H1 (cell line): ENCODE measurements at regions not wholly inside any gene's neighbourhood (a gene's known extent, or its start where the extent isn't known, plus 50 kb on each side); places are given as distances from the start of the nearest gene placed in this dataset.
"Not testable (repeated sequence)": the region's sequence is repeated elsewhere in the genome, so short reads cannot be mapped to it uniquely, and the experiment has no call there.

Source experiments
- CTCF ChIA-PET: fragments of 300-600 bp; sonication (Branson Sonifier 250); formaldehyde crosslinking; loops from one replicate; lab custom pipeline; 2021; ENCODE audit not compliant: partially characterized antibody; lab: Charles Lee
- POLR2A ChIA-PET: fragments of 300-600 bp; sonication (Branson Sonifier 250); formaldehyde crosslinking; loops from one replicate; lab custom pipeline; 2021; ENCODE audit warnings: inconsistent platforms; ENCODE audit not compliant: partially characterized antibody; lab: Charles Lee
- DNase-seq, 2 experiments: peaks; one replicate each; pipeline versions ENCODE4 v3.0.0 to v3.0.0-alpha.2; 2010 to 2022; ENCODE audit warnings: low spot score in 2 of 2, low read depth in 1 of 2, mixed read lengths in 1 of 2
- FAIRE-seq: peaks from 2 replicates; lab custom pipeline; 2011; peaks lifted over from hg19 to GRCh38; lab: Jason Lieb, UNC
- H2AFZ ChIP-seq: 2 replicates; pipeline ENCODE4 v1.8.1; 2012; ENCODE audit warnings: low read length, inconsistent platforms
- H2AK5ac ChIP-seq: 2 replicates; pipeline ENCODE4 v1.6.1; 2013; ENCODE audit warnings: low read depth, low read length
- H2BK120ac ChIP-seq: replicated peaks from 2 replicates; pipeline ENCODE3; 2013; ENCODE audit warnings: low read depth, low read length, inconsistent platforms
- H2BK12ac ChIP-seq: 2 replicates; pipeline ENCODE4 v1.6.1; 2013; ENCODE audit warnings: low read depth, low read length
- H2BK15ac ChIP-seq: 2 replicates; pipeline ENCODE4 v1.6.1; 2013; ENCODE audit warnings: low read length
- H2BK20ac ChIP-seq: 2 replicates; pipeline ENCODE4 v1.6.1; 2013; ENCODE audit warnings: low read length
- H2BK5ac ChIP-seq: 2 replicates; pipeline ENCODE4 v1.6.1; 2013; ENCODE audit warnings: low read depth, low read length
- H3K14ac ChIP-seq: 2 replicates; pipeline ENCODE4 v1.6.1; 2013; ENCODE audit warnings: inconsistent platforms; ENCODE audit not compliant: insufficient read length
- H3K18ac ChIP-seq: 2 replicates; pipeline ENCODE4 v1.6.1; 2013; ENCODE audit warnings: low read length; ENCODE audit errors: extremely low read depth
- H3K23ac ChIP-seq: 2 replicates; pipeline ENCODE4 v1.6.1; 2013; ENCODE audit warnings: inconsistent platforms; ENCODE audit not compliant: insufficient read length
- H3K23me2 ChIP-seq: 2 replicates; pipeline ENCODE4 v1.6.1; 2013; ENCODE audit warnings: low read depth, low read length
- H3K27ac ChIP-seq: 2 replicates; pipeline ENCODE4 v1.6.1; 2011; ENCODE audit warnings: low read depth, low read length, inconsistent platforms
- H3K27me3 ChIP-seq, 4 experiments: replicated peaks in 1 of 4; 1 replicate in 1 of 4; 2 replicates in 3 of 4; pipeline versions ENCODE4 v1.6.1 to v1.8.1; 2011 to 2013; ENCODE audit warnings: low read length in 3 of 4, mild to moderate bottlenecking in 3 of 4, inconsistent platforms in 2 of 4, mixed read lengths in 2 of 4, moderate library complexity in 1 of 4; ENCODE audit not compliant: control insufficient read depth in 3 of 4, insufficient read depth in 3 of 4; ENCODE audit errors: extremely low read depth in 1 of 4
- H3K36me3 ChIP-seq, 4 experiments: 2 replicates each; pipeline versions ENCODE4 v1.6.1 to v1.8.1; 2011 to 2013; ENCODE audit warnings: mild to moderate bottlenecking in 4 of 4, low read length in 3 of 4, moderate library complexity in 2 of 4, control low read depth in 1 of 4, inconsistent platforms in 1 of 4; ENCODE audit not compliant: insufficient read depth in 4 of 4, control insufficient read depth in 2 of 4
- H3K4ac ChIP-seq: replicated peaks from 2 replicates; pipeline ENCODE3; 2013; ENCODE audit warnings: low read length, low read depth, mixed read lengths, inconsistent platforms; ENCODE audit not compliant: insufficient read length
- H3K4me1 ChIP-seq, 4 experiments: replicated peaks in 1 of 4; 1 replicate in 1 of 4; 2 replicates in 3 of 4; pipeline versions ENCODE4 v1.6.1 to v1.8.1; 2011 to 2013; ENCODE audit warnings: low read length in 3 of 4, inconsistent platforms in 2 of 4, mixed read lengths in 1 of 4; ENCODE audit not compliant: insufficient read depth in 4 of 4, control insufficient read depth in 3 of 4
- H3K4me2 ChIP-seq, 2 experiments: 2 replicates each; pipeline versions ENCODE4 v1.6.1 to v1.8.1; 2011 to 2013; ENCODE audit warnings: low read depth in 2 of 2, low read length in 2 of 2, control low read depth in 1 of 2, inconsistent platforms in 1 of 2, mild to moderate bottlenecking in 1 of 2; ENCODE audit not compliant: insufficient read depth in 1 of 2
- H3K4me3 ChIP-seq, 4 experiments: fragments of 200-600, 300-600 bp in 1 of 4; sonication (generic), shearing (Covaris generic), sonication (Bioruptor Twin) in 1 of 4; 2 replicates each; pipeline versions ENCODE4 v1.5.1 to v1.8.1; 2011 to 2016; ENCODE audit warnings: low read length in 4 of 4, low read depth in 3 of 4, control low read depth in 2 of 4, inconsistent platforms in 2 of 4, mild to moderate bottlenecking in 2 of 4, mixed read lengths in 1 of 4, moderate library complexity in 1 of 4; ENCODE audit not compliant: insufficient read depth in 2 of 4; ENCODE audit errors: extremely low read depth in 1 of 4
- H3K56ac ChIP-seq: replicated peaks from 2 replicates; pipeline ENCODE3; 2013; ENCODE audit warnings: low read depth, mild to moderate bottlenecking, mixed read lengths, low read length, inconsistent platforms; ENCODE audit not compliant: insufficient read length
- H3K79me1 ChIP-seq: 2 replicates; pipeline ENCODE4 v1.6.1; 2013; ENCODE audit warnings: low read depth, low read length, control low read depth
- H3K79me2 ChIP-seq, 2 experiments: 2 replicates each; pipeline versions ENCODE4 v1.6.1 to v1.8.1; 2012 to 2013; ENCODE audit warnings: low read length in 2 of 2, mild to moderate bottlenecking in 2 of 2, inconsistent platforms in 1 of 2; ENCODE audit not compliant: insufficient read depth in 2 of 2, control insufficient read depth in 1 of 2
- H3K9ac ChIP-seq, 4 experiments: replicated peaks in 1 of 4; 1 replicate in 1 of 4; 2 replicates in 3 of 4; pipeline versions ENCODE4 v1.6.1 to v1.8.1; 2011 to 2013; ENCODE audit warnings: low read depth in 3 of 4, low read length in 3 of 4, control low read depth in 2 of 4, mild to moderate bottlenecking in 2 of 4, moderate library complexity in 2 of 4, inconsistent platforms in 1 of 4; ENCODE audit errors: extremely low read depth in 1 of 4
- H3K9me3 ChIP-seq, 2 experiments: 2 replicates each; pipeline versions ENCODE4 v1.6.1 to v1.8.1; 2012 to 2013; ENCODE audit warnings: mild to moderate bottlenecking in 2 of 2, moderate library complexity in 2 of 2, control low read depth in 1 of 2, inconsistent platforms in 1 of 2, low read depth in 1 of 2, low read length in 1 of 2, mixed read lengths in 1 of 2; ENCODE audit not compliant: insufficient read depth in 2 of 2
- H4K20me1 ChIP-seq, 2 experiments: replicated peaks in 1 of 2; 2 replicates each; pipeline versions ENCODE3 to v1.8.1; 2011 to 2013; ENCODE audit warnings: inconsistent platforms in 2 of 2, low read length in 2 of 2, mild to moderate bottlenecking in 1 of 2; ENCODE audit not compliant: insufficient read depth in 2 of 2, control insufficient read depth in 1 of 2
- H4K5ac ChIP-seq: 2 replicates; pipeline ENCODE4 v1.6.1; 2013; ENCODE audit warnings: low read length, low read depth, mixed read lengths, inconsistent platforms; ENCODE audit not compliant: insufficient read length
- H4K8ac ChIP-seq: 2 replicates; pipeline ENCODE4 v1.8.0; 2013; ENCODE audit warnings: mild to moderate bottlenecking, moderate library complexity, low read length, inconsistent platforms; ENCODE audit not compliant: insufficient read depth; ENCODE audit errors: extremely low read depth
- H4K91ac ChIP-seq: replicated peaks from 2 replicates; pipeline ENCODE3; 2013; ENCODE audit warnings: low read length, mixed read lengths, inconsistent platforms; ENCODE audit not compliant: insufficient read length
- WGBS, 2 experiments: shearing (Covaris generic) in 1 of 2; methylation state at CpG; one replicate each; pipeline versions ENCODE4 v1.1.6 to v1.1.7; 2013 to 2015; ENCODE audit warnings: low lambda C conversion rate in 2 of 2, mixed read lengths in 2 of 2, inconsistent platforms in 1 of 2, low coverage in 1 of 2, missing lambda C conversion rate in 1 of 2; ENCODE audit not compliant: insufficient replicate concordance in 2 of 2, insufficient coverage in 1 of 2, insufficient read length in 1 of 2; ENCODE audit errors: extremely low coverage in 1 of 2, missing lambda C conversion rate in 1 of 2; 5-methylcytosine and 5-hydroxymethylcytosine counted together

DNA sequence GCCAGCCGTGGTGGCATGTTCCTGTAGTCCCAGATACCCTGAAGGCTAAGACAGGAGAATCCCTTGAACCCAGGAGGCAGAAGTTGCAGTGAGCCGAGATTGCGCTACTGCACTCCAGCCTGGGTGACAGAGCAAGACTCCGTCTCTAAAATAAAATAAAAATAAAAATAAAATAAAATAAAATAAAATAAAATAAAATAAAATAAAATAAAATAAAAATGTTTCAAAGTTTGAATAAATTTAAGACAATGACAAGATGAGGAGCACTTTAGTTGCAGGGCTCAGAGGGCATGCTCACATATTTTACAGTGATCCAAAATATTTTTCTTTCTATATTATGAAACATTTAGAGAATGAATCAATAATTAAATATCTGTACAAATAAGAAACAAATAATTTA, 374.3 kb upstream of the ARRDC3 start:
- POLR2A ChIA-PET, CTCF ChIA-PET, H3K27ac ChIP-seq: not testable (repeated sequence)

More for the DNA sequence above, 374.3 kb upstream of the ARRDC3 start:
- not testable (repeated sequence) for H3K36me3 ChIP-seq, H4K8ac ChIP-seq, H3K23ac ChIP-seq, H3K27me3 ChIP-seq, H2BK120ac ChIP-seq, H3K56ac ChIP-seq, H3K4me1 ChIP-seq, H4K5ac ChIP-seq, DNase-seq, H2BK12ac ChIP-seq, FAIRE-seq, H3K14ac ChIP-seq, H2BK15ac ChIP-seq, H3K9ac ChIP-seq, H3K9me3 ChIP-seq, H3K18ac ChIP-seq, H2AFZ ChIP-seq, H3K79me1 ChIP-seq, H3K23me2 ChIP-seq, H2BK5ac ChIP-seq, H3K4me2 ChIP-seq, H2BK20ac ChIP-seq, H3K4me3 ChIP-seq, H3K4ac ChIP-seq, H3K79me2 ChIP-seq, H2AK5ac ChIP-seq, H4K20me1 ChIP-seq, H4K91ac ChIP-seq
- 95% methylated on average over 4 of the region's 4 CpGs; no CpG with 5 or more reads in 1 of the 2 experiments for WGBS, 2 experiments
